ENCODE measurements at regions not wholly inside any gene's neighbourhood (a gene's known extent, or its start where the extent isn't known, plus 50 kb on each side); places are given as distances from the start of the nearest gene placed in this dataset.

DNA sequence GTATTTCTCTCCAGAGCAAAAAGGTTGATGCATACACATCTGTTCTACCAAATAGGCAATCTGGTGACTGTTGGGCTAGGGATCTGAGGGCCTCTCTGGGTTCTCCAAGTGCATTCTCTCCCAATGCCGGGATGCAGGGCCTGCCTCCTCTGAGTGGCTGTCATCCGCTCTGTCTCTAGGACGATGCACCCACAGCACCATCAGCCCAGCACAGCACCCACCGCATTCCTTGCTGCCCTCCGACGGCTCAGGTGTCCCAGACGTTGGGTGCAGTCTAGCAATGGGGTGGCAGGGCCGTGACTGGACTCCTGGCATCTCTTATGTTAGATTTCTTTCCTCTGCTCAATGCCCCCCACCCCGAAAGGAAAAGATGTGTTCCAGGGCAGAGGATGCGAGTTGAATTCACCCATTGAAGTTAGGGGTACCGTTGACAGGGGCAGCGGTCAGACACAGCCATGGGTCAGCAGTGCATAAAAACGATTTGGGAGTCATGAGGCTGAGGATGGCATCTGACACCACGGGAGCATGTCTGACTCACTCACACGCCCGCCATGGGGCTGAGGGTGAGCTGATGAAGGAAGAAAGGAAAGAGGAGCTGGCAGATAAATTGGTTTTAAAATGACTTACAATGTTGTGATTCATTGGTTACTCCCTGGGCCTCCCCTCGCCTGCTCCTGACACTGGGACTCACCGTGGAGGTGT lies 93.2 kb upstream of the C14orf180 start:
- TF ChIP-seq CTCF (IDR thresholded peaks at IDR 0.05) (no peak), ZFX (IDR thresholded peaks at IDR 0.05; ENCODE audit: borderline replicate concordance) (no peak)

All from 22Rv1 (cell line).